Naive thymus-derived CD8-positive, alpha-beta T cell (primary cell): ENCODE measurements at regions not wholly inside any gene's neighbourhood (a gene's known extent, or its start where the extent isn't known, plus 50 kb on each side); places are given as distances from the start of the nearest gene placed in this dataset.

Source experiments
- ATAC-seq, 2 donors: fragments of 150-1000 bp; cut with Tn5 transposase in 1 of 2; sonication (Bioruptor Pico), chemical (Tn5 transposase) in 1 of 2; 1 replicate in 1 of 2; 2 replicates in 1 of 2; pipeline ENCODE4 v1.10.0; 2021; ENCODE audit warnings: mild to moderate bottlenecking in 2 of 2, moderate library complexity in 2 of 2
- POLR2A ChIA-PET: fragments of 350-600 bp; sonication (Branson Sonifier 250); formaldehyde crosslinking; loops from one replicate; lab custom pipeline; 2021; ENCODE audit warnings: antibody characterized with exemption; lab: Charles Lee
- DNase-seq, 10 donors: peaks; one replicate each; pipeline versions ENCODE4 v3.0.0 to v3.0.0-alpha.2; 2020 to 2022
- H3K27ac Mint-ChIP-seq, 10 donors: one replicate each; pipeline ENCODE4 v1.8.0; 2020 to 2022; ENCODE audit warnings: mild to moderate bottlenecking in 10 of 10, mixed read lengths in 10 of 10, moderate library complexity in 4 of 10, inconsistent platforms in 1 of 10
- H3K27me3 Mint-ChIP-seq, 5 donors: one replicate each; pipeline ENCODE4 v1.8.0; 2021 to 2022; ENCODE audit warnings: mixed read lengths in 5 of 5
- H3K36me3 Mint-ChIP-seq, 3 donors: one replicate each; pipeline ENCODE4 v1.8.0; 2020 to 2022; ENCODE audit warnings: mixed read lengths in 3 of 3, mild to moderate bottlenecking in 2 of 3, inconsistent platforms in 1 of 3
- H3K4me1 Mint-ChIP-seq, 4 donors: one replicate each; pipeline ENCODE4 v1.8.0; 2021 to 2022; ENCODE audit warnings: mixed read lengths in 4 of 4
- H3K4me3 Mint-ChIP-seq, 10 donors: one replicate each; pipeline ENCODE4 v1.8.0; 2020 to 2022; ENCODE audit warnings: mild to moderate bottlenecking in 10 of 10, mixed read lengths in 10 of 10, moderate library complexity in 6 of 10, inconsistent platforms in 1 of 10
- H3K9me3 Mint-ChIP-seq, 9 donors: one replicate each; pipeline ENCODE4 v1.8.0; 2020 to 2022; ENCODE audit warnings: mixed read lengths in 9 of 9, mild to moderate bottlenecking in 3 of 9, inconsistent platforms in 1 of 9, moderate library complexity in 1 of 9

DNA sequence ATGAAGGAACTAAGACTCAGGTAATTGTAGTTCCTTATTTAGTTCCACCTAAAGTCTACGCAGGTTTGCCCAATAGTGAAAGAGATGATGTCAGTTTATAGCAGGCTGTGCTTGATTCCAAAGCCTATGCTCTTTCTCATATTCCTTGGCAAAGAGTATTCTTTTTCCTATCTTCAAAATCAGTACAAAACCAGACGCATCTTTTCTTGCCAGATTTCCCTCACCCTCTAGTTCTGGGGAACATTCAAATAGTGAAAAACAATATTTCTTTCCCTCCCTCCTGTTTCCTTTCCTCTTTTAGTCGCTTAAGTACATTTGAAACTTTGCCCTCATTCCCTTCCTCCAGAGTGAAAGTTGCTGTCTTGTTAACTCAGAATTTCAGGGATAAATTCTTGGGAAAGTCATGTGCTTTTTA, 134.6 kb upstream of the PDZRN3 start:
- POLR2A ChIA-PET = no interaction called here
- H3K36me3 Mint-ChIP-seq = no peaks in the 10 kb centered on the region
- no peak for ATAC-seq
- H3K27me3 Mint-ChIP-seq = peaks cover 0 to 5% (median 2%) of the 10 kb centered on the region in 5 donors
- H3K4me1 Mint-ChIP-seq = no peaks in the 10 kb centered on the region
- no peak overlapping the region for H3K27ac Mint-ChIP-seq
- peaks cover 0 to 21% (median 2%) of the 10 kb centered on the region in 9 donors for H3K9me3 Mint-ChIP-seq
- H3K4me3 Mint-ChIP-seq = no peak overlapping the region
- DNase-seq = no peak

- ATAC-seq = no peak
- peaks cover 0 to 21% (median 3%) of the 10 kb centered on the region in 9 donors for H3K9me3 Mint-ChIP-seq
- POLR2A ChIA-PET = no interaction called here
Observed at GRCh38 chr3:73757536-73757935, 132.8 kb upstream of the PDZRN3 start.

GRCh38 chr3:73753985-73754384, 129.2 kb upstream of the PDZRN3 start:
- Mint-ChIP-seq H3K4me3 (no peak overlapping the region), H3K4me1 (no peaks in the 10 kb centered on the region), H3K36me3 (no peaks in the 10 kb centered on the region), H3K27me3 (peaks cover 0 to 5% (median 0%) of the 10 kb centered on the region in 5 donors), H3K9me3 (peaks cover 0 to 21% (median 2%) of the 10 kb centered on the region in 9 donors), H3K27ac (no peak overlapping the region)
- DNase-seq (no peak), ATAC-seq (no peak)
- POLR2A ChIA-PET = no interaction called here

More at GRCh38 chr3:73757536-73757935, 132.8 kb upstream of the PDZRN3 start:
- Mint-ChIP-seq H3K27me3 (peaks cover 0 to 5% (median 2%) of the 10 kb centered on the region in 5 donors), H3K36me3 (no peaks in the 10 kb centered on the region), H3K27ac (no peak overlapping the region), H3K4me1 (no peaks in the 10 kb centered on the region), H3K4me3 (no peak overlapping the region)
- no peak for DNase-seq

DNA sequence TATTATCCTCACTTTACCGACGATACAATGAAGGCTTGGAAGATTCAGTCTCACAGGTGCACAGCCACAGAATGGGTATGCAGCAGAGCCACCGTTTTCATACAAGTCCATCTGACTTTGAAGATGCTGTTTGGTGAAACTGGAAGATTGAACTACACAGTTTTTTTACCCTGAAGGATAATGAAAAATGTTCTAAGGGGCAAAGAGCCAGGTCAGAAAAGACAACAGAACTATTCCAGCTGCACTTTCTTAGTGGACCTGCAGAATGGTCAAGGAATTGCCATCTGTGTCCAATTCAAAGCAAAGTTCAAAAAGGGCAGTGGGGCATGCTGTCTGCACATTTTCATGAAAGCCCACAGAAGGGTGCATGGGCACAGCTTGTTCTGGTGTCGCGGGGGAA, 127.6 kb upstream of the PDZRN3 start:
- ATAC-seq = no peak
- POLR2A ChIA-PET = no interaction called here

DNA sequence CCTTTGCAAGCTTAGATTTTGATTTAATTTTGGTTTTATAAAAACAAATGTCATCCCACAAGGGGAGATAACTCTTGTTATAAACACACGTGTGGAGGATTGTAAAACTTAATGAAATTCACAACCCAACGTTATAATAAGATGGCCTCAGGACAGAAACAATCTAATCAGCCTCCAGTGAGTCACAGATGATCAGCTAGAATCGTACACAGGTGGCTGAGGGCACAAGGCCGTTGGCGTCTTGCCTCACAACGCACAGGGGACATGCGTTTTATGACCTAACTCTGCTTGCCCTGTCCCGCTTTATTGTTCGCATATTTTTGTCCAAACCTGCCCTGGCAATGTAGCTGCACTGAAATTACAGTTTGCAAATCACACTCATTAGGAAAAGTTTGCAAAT, 121.9 kb upstream of the PDZRN3 start:
- Mint-ChIP-seq H3K36me3 (no peaks in the 10 kb centered on the region), H3K27ac (no peak overlapping the region), H3K9me3 (peaks cover 0 to 4% (median 0%) of the 10 kb centered on the region in 9 donors), H3K27me3 (no peaks in the 10 kb centered on the region), H3K4me1 (no peaks in the 10 kb centered on the region), H3K4me3 (no peak overlapping the region)
- POLR2A ChIA-PET = no interaction called here
- ATAC-seq (no peak), DNase-seq (no peak)

More for the DNA sequence above, 127.6 kb upstream of the PDZRN3 start:
- Mint-ChIP-seq H3K27me3 (peaks cover 0 to 3% (median 0%) of the 10 kb centered on the region in 5 donors), H3K9me3 (peaks cover 0 to 17% (median 0%) of the 10 kb centered on the region in 9 donors), H3K36me3 (no peaks in the 10 kb centered on the region), H3K4me3 (no peak overlapping the region), H3K27ac (no peak overlapping the region), H3K4me1 (no peaks in the 10 kb centered on the region)
- DNase-seq = no peak

DNA sequence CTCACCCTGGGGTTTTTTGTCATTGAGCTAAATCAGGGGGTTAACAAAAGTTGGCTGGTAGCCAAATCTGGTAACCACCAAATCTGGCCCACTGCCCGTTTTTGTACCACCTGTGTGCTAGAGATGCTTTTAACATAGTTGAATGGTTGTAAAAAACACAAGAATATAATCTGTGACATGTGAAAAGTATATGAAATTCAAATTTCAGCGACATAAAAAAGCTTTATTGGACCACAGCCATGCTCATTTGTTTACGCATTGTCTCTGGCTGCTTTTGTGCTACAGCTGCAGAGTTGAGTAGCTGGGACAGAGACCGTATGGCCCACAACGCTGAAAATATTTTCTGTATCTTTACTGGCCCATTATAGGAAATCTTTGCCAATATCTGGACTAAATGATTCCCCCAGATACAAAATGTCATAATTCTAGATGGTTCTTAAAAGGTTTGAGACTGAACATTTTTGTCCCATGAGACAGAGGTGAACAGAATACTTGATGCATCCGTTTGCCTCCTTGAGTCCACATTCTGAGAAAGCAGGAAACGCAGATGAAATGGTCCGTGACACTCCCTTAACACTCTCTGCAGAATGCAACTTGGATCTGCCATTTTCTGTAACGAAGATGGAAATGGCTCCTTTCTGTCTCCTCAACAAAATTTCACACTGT, 120.9 kb upstream of the PDZRN3 start:
- Mint-ChIP-seq H3K27ac (no peak overlapping the region), H3K4me1 (no peaks in the 10 kb centered on the region), H3K36me3 (no peaks in the 10 kb centered on the region), H3K4me3 (no peak overlapping the region), H3K9me3 (peaks cover 0 to 11% (median 0%) of the 10 kb centered on the region in 9 donors), H3K27me3 (no peaks in the 10 kb centered on the region)
- no peak for ATAC-seq
- POLR2A ChIA-PET = no interaction called here
- no peak for DNase-seq

GRCh38 chr3:73743551-73743950, 118.8 kb upstream of the PDZRN3 start:
- no peak for ATAC-seq

DNA sequence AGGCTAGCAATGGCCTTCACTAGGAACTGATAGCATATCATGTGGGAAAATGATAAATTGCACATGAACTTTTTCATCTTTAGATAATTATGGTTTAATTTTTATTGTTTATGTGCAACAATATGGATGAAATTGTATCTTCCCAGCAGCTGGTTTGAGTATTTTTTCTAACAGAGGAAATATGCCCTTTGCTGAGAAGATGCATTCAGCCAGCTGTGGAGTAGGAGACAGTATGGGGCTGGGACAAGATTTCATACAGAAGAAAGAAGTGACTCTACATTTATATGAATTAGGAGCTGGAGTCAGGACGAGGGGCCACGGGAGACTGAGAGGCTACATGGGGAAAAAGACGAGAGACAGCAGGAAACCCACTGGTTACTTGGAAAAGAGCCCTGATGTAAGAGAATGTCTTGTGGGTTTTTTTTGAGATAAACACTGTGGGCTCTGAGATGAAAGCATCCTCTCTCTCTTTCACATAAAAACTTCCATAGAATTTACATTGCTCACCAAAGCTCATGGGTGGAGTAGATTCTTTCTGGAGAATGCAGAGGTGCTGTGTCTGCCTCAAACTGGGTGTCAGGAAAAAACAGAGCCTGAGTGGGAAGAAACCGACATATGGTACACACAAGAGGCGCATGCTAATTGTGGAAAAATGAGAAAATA, 115.2 kb upstream of the PDZRN3 start:
- POLR2A ChIA-PET = no interaction called here
- DNase-seq = no peak
- H3K27ac Mint-ChIP-seq = no peak overlapping the region
- no peak overlapping the region for H3K4me3 Mint-ChIP-seq
- ATAC-seq = no peak
- peaks cover 0 to 11% (median 2%) of the 10 kb centered on the region in 9 donors for H3K9me3 Mint-ChIP-seq
- peaks cover 0 to 1% (median 0%) of the 10 kb centered on the region in 5 donors for H3K27me3 Mint-ChIP-seq
- H3K36me3 Mint-ChIP-seq = no peaks in the 10 kb centered on the region
- H3K4me1 Mint-ChIP-seq = no peaks in the 10 kb centered on the region

More at GRCh38 chr3:73743551-73743950, 118.8 kb upstream of the PDZRN3 start:
- Mint-ChIP-seq H3K36me3 (no peaks in the 10 kb centered on the region), H3K9me3 (peaks cover 0 to 11% (median 0%) of the 10 kb centered on the region in 9 donors), H3K27me3 (peaks cover 0 to 1% (median 0%) of the 10 kb centered on the region in 5 donors), H3K27ac (no peak overlapping the region), H3K4me1 (no peaks in the 10 kb centered on the region), H3K4me3 (no peak overlapping the region)
- no peak for DNase-seq
- POLR2A ChIA-PET = no interaction called here

DNA sequence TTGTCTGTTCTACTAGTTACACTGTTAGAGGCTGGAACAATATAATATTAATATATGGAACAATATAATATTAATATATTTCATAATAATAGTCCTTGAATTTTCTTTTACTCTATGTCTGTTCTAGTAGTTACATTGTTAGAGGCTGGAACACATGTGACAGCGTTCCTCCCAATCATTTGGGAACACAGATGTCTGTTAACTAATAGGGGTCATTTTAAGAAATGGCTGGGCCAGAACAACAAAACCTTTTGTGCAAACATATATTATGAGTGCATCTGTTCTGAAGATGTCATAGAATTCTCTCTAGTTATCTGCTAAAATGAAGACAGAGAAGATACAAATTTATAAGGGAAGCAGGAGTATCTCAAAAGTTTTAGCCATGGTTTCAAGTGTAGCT, 114.0 kb upstream of the PDZRN3 start:
- ATAC-seq (no peak), DNase-seq (no peak)
- POLR2A ChIA-PET = no interaction called here
- Mint-ChIP-seq H3K4me1 (no peaks in the 10 kb centered on the region), H3K27me3 (peaks cover 0 to 1% (median 0%) of the 10 kb centered on the region in 5 donors), H3K9me3 (peaks cover 0 to 11% (median 2%) of the 10 kb centered on the region in 9 donors), H3K36me3 (no peaks in the 10 kb centered on the region), H3K27ac (no peak overlapping the region), H3K4me3 (no peak overlapping the region)

- H3K4me3 Mint-ChIP-seq = no peak overlapping the region
- POLR2A ChIA-PET = no interaction called here
Observed at GRCh38 chr3:73734211-73735089, 109.7 kb upstream of the PDZRN3 start.

GRCh38 chr3:73733746-73734145, 109.0 kb upstream of the PDZRN3 start:
- POLR2A ChIA-PET = no interaction called here
- Mint-ChIP-seq H3K36me3 (peaks cover 0 to 2% (median 0%) of the 10 kb centered on the region in 3 donors), H3K4me3 (no peak overlapping the region), H3K4me1 (no peaks in the 10 kb centered on the region), H3K27me3 (peaks cover 0 to 8% (median 2%) of the 10 kb centered on the region in 5 donors), H3K9me3 (peaks cover 0 to 15% (median 5%) of the 10 kb centered on the region in 9 donors), H3K27ac (no peak overlapping the region)
- no peak for DNase-seq
- no peak for ATAC-seq

More at GRCh38 chr3:73734211-73735089, 109.7 kb upstream of the PDZRN3 start:
- Mint-ChIP-seq H3K36me3 (peaks cover 0 to 2% (median 0%) of the 10 kb centered on the region in 3 donors), H3K9me3 (peaks cover 0 to 19% (median 5%) of the 10 kb centered on the region in 9 donors), H3K27ac (no peak overlapping the region), H3K27me3 (peaks cover 0 to 8% (median 2%) of the 10 kb centered on the region in 5 donors), H3K4me1 (no peaks in the 10 kb centered on the region)
- no peak for ATAC-seq
- DNase-seq = no peak

GRCh38 chr3:73729969-73730440, 105.3 kb upstream of the PDZRN3 start:
- Mint-ChIP-seq H3K27me3 (peaks cover 0 to 8% (median 4%) of the 10 kb centered on the region in 5 donors), H3K27ac (no peak overlapping the region), H3K9me3 (peaks cover 0 to 13% (median 3%) of the 10 kb centered on the region in 9 donors), H3K4me3 (no peak overlapping the region), H3K36me3 (peaks cover 0 to 2% (median 0%) of the 10 kb centered on the region in 3 donors), H3K4me1 (no peaks in the 10 kb centered on the region)
- POLR2A ChIA-PET = no interaction called here
- ATAC-seq (no peak), DNase-seq (no peak)
